GM21528 (cell line): ENCODE measurements at regions not wholly inside any gene's neighbourhood (a gene's known extent, or its start where the extent isn't known, plus 50 kb on each side); places are given as distances from the start of the nearest gene placed in this dataset.

Experiments used
- ATAC-seq: cut with Tn5 transposase; IDR thresholded peaks from one replicate; pipeline ENCODE4 v1.9.1; 2021; ENCODE audit warnings: mild to moderate bottlenecking, moderate library complexity; ENCODE audit not compliant: unreplicated experiment, low FRiP score

GRCh38 chr13:73433890-73434289 is 375.1 kb downstream of the KLF5 start:
- no peak for ATAC-seq

GRCh38 chr13:73433458-73433857 is 374.7 kb downstream of the KLF5 start:
- no peak for ATAC-seq

DNA sequence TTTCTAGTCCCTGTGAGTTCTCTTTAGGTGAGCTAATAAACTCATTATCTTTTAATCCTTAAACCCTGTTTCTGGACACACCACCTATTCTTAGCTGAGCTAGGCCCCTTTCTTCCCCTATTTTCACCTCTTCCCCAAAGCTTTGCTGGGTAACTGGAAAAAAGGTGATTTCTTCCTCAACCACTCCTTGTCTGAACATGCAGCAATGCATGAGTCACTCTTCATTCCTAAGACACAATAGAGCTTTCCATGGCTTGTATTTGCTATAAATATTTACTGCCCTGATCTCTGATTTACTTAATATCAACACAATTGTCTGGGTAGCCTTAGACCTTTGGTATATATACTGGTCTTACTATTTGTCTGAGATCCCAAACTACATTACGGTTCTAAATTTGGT is 370.9 kb downstream of the KLF5 start:
- ATAC-seq = no peak

DNA sequence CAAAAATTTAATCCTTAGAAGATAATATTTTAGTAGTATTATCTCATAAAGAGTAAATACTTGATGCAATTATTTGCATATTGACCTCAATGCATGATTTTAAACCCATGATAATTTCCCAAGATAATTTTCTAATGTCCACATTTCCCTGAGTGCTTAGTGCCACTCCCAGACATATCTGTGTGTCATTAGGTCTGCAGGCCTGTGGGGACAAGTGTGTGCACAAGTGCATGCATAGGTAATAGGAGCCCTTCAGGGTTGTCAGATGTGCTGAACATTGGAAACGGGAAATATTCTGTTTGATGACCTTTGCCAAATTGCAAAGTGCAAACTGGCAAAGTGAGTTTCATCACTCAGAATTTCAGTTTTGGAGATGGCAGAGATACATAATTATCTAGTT is 369.9 kb downstream of the KLF5 start:
- no peak for ATAC-seq

DNA sequence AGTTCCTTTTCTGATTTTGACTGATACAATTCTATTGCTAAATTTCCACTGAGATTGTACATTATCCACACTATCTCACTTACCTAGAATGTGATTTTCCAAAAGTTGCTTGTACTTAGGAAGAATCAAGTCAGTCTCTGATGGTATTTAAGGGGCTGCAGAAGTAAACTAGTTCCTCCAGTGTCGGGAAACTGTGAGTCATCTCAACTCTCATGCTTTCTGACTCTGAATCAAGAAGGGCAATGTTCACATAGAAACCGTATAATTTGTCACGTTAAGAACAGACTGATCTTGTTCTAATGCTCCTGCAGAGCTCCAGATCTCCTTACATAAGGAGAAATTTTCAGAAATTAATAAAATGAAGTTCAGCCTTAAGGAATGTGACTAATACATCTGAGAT is 369.3 kb downstream of the KLF5 start:
- no peak for ATAC-seq

DNA sequence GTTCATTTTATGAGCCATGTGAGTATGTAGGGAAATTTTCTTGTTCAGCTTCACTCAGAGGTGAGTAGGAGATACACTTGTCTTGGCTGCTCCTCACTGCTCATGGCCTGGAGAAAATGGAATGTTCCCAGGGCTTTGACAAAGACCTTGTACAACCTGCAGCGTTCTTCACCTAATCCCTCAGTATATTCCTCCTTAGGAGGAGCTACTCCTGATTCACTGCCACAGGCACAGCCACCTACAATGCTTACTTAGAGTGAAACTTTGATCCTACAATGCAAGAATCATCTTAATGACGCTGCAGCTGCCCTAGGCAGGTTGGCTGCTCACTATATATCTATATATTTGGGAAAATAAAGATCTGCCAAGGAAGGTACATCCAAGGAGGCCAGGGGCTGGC is 364.2 kb downstream of the KLF5 start:
- ATAC-seq = no peak

DNA sequence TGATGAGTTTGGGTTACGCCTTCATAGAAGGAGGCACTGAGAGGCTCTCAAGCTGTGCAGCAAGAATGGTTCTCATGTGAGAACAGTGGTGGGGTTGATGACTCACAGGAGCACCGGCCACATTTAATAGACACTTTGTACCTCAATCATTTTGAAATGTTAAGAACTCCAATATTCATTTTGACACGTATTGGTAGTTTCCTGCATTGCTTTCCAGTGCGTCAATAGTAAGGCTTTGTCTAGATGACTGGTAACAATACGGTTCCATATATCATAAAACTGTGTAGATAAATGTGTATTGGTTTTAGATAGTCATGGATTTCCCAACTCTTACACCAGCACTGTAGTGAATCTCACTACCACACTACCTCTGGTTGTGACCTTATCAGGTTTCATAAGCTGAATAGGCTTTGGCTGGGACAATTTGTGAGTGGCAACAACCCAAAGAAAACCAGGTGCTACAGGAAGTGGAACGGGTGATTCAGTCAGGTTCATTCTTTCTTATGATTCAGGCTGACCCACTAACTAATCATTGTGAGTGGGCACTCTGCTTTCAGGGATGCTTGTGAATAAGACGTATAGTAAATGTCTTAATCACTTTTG is 362.6 kb downstream of the KLF5 start:
- ATAC-seq = no peak

- no peak for ATAC-seq
Observed at GRCh38 chr13:73419186-73419585, 360.4 kb downstream of the KLF5 start.

- no peak for ATAC-seq
Observed at GRCh38 chr13:73417012-73417615, 358.3 kb downstream of the KLF5 start.

DNA sequence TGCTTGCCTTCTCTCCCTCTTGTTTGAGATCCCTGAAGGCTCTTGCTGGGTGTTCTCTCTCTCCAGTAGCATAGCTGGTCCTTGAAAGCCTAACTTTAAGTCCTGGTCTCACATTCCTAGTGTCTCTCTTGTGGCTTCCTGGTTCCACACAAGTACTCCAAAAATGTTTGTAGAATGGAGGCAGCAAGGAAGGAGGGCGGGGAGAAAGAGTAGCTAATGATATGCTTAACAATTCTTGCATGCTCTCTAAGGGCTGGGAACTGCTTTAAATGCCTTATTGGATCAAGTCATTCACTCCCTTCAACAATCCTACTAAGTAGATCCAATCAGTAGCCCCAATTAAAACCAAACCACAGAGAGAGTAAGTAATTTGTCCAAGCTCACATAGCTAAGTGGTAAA is 357.3 kb downstream of the KLF5 start:
- no peak for ATAC-seq

- ATAC-seq = no peak
Observed at GRCh38 chr13:73413656-73414055, 354.9 kb downstream of the KLF5 start.

DNA sequence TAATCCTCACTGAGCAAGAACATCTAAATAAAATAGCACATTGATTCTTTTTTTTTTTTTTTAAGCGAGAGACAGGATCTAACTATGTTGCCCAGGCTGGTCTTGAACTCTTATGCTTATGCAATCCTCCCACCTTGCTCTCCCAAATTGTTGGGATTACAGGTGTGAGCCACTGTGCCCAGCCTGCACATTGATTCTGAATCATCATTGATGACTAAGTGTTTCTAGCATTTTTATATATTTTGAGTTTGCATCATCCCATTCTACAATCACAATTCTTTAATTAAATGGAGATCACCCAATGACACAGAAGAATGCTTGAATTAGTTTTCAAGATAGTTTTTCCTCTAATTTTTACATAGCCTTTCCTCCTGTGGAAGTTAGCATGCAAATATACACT is 354.1 kb downstream of the KLF5 start:
- no peak for ATAC-seq

- no peak for ATAC-seq
Observed at GRCh38 chr13:73411067-73411809, 352.4 kb downstream of the KLF5 start.

- ATAC-seq = no peak
Observed at GRCh38 chr13:73406454-73406853, 347.6 kb downstream of the KLF5 start.

- ATAC-seq = no peak
Observed at GRCh38 chr13:73404581-73404980, 345.8 kb downstream of the KLF5 start.

- ATAC-seq = no peak
Observed at GRCh38 chr13:73403355-73404120, 344.7 kb downstream of the KLF5 start.

GRCh38 chr13:73401769-73402168 is 343.0 kb downstream of the KLF5 start:
- ATAC-seq = no peak

GRCh38 chr13:73399347-73400216 is 340.8 kb downstream of the KLF5 start:
- ATAC-seq = no peak

GRCh38 chr13:73397496-73398305 is 338.9 kb downstream of the KLF5 start:
- no peak for ATAC-seq

DNA sequence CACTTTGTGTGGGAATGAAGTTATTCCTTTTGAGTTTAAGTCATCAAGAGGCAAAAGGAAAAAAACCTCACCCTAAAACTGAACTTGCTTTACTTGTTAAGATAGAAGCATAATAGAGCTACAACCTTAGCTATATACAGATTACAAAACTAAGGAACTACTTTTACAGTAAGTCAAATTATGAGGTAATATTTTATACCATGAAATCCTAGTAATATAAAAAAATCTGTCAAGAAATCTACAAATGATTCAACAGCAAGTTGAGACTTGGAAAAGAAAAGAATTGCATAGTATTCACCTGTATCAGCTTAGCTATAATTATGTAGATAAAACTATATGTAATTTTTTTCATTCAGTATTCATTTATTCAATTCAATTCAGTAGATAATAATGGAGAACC is 335.3 kb downstream of the KLF5 start:
- ATAC-seq = no peak
